ENCODE measurements at regions not wholly inside any gene's neighbourhood (a gene's known extent, or its start where the extent isn't known, plus 50 kb on each side); places are given as distances from the start of the nearest gene placed in this dataset.

GRCh38 chr12:74719447-74719846 is 181.8 kb downstream of the ATXN7L3B start:
- no peaks in the 10 kb centered on the region for H3K9me3 ChIP-seq (ENCODE audit: control insufficient read depth, low read length)
- DNase-seq (no peak), ATAC-seq (ENCODE audit: low FRiP score) (no peak)
- no peaks in the 10 kb centered on the region for H3K36me3 ChIP-seq (ENCODE audit: control insufficient read depth in 1 of 2, insufficient read depth in 2 of 2, low read length in 1 of 2)
- H3K27me3 ChIP-seq (ENCODE audit: control insufficient read depth in 1 of 2, insufficient read depth in 2 of 2, low read length in 1 of 2): no peaks in the 10 kb centered on the region
- no peak overlapping the region for H3K4me3 ChIP-seq (ENCODE audit: low read length in 2 of 2)
- H3K4me1 ChIP-seq (ENCODE audit: control insufficient read depth in 1 of 2, insufficient read depth in 2 of 2, low read length in 2 of 2): no peaks in the 10 kb centered on the region
- intact Hi-C loops (cut with DNase I): no loop called here
- WGBS, 2 donors: 66 to 75% methylated on average over 2 of the region's 2 CpGs
- H3K27ac ChIP-seq (ENCODE audit: low read depth in 1 of 2, low read length in 2 of 2): no peak overlapping the region

DNA sequence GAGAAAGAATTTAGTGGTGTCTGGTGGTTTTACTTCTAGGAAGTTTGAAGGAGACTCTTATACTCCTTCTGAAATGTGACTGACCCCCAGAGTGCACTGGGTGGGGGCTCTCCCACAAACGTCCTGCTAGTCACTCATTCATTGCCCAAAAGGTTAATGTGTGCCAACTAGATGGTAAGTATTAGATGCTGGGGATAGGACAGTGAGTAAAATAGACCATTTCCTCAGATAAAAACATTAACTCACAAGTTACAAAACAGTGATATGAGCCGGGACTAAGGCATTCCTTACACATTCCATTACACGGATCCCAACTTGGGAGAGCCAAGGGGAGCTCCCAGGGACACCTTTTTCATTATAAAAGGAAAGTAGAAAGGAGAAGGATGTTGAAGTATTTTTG is 185.1 kb downstream of the ATXN7L3B start:
- no peak overlapping the region for H3K27ac ChIP-seq (ENCODE audit: low read depth in 1 of 2, low read length in 2 of 2)
- ATAC-seq (ENCODE audit: low FRiP score) (no peak), DNase-seq (no peak)
- whole genome bisulfite sequencing, 2 donors: 14% methylated on average over 3 of the region's 3 CpGs
- H3K4me3 ChIP-seq (ENCODE audit: low read length in 2 of 2): no peak overlapping the region
- no peaks in the 10 kb centered on the region for H3K4me1 ChIP-seq (ENCODE audit: control insufficient read depth in 1 of 2, insufficient read depth in 2 of 2, low read length in 2 of 2)
- no peaks in the 10 kb centered on the region for H3K36me3 ChIP-seq (ENCODE audit: control insufficient read depth in 1 of 2, insufficient read depth in 2 of 2, low read length in 1 of 2)
- H3K9me3 ChIP-seq (ENCODE audit: control insufficient read depth, low read length): no peaks in the 10 kb centered on the region
- H3K27me3 ChIP-seq (ENCODE audit: control insufficient read depth in 1 of 2, insufficient read depth in 2 of 2, low read length in 1 of 2): no peaks in the 10 kb centered on the region
- intact Hi-C loops (cut with DNase I): no loop called here

- no peaks in the 10 kb centered on the region for H3K4me1 ChIP-seq (ENCODE audit: control insufficient read depth in 1 of 2, insufficient read depth in 2 of 2, low read length in 2 of 2)
- DNase-seq (no peak), ATAC-seq (ENCODE audit: low FRiP score) (no peak)
- no peak overlapping the region for H3K27ac ChIP-seq (ENCODE audit: low read depth in 1 of 2, low read length in 2 of 2)
- no peak overlapping the region for H3K4me3 ChIP-seq (ENCODE audit: low read length in 2 of 2)
- no peaks in the 10 kb centered on the region for H3K27me3 ChIP-seq (ENCODE audit: control insufficient read depth in 1 of 2, insufficient read depth in 2 of 2, low read length in 1 of 2)
- WGBS, 2 donors: 0 to 13% methylated on average over 1 of the region's 1 CpG
- no peaks in the 10 kb centered on the region for H3K9me3 ChIP-seq (ENCODE audit: control insufficient read depth, low read length)
- no peaks in the 10 kb centered on the region for H3K36me3 ChIP-seq (ENCODE audit: control insufficient read depth in 1 of 2, insufficient read depth in 2 of 2, low read length in 1 of 2)
- intact Hi-C loops (cut with DNase I): no loop called here
Observed at GRCh38 chr12:74725154-74725553, 187.5 kb downstream of the ATXN7L3B start.

- no peaks in the 10 kb centered on the region for H3K4me1 ChIP-seq (ENCODE audit: control insufficient read depth in 1 of 2, insufficient read depth in 2 of 2, low read length in 2 of 2)
- no peak overlapping the region for H3K27ac ChIP-seq (ENCODE audit: low read depth in 1 of 2, low read length in 2 of 2)
- H3K27me3 ChIP-seq (ENCODE audit: control insufficient read depth in 1 of 2, insufficient read depth in 2 of 2, low read length in 1 of 2): no peaks in the 10 kb centered on the region
- H3K36me3 ChIP-seq (ENCODE audit: control insufficient read depth in 1 of 2, insufficient read depth in 2 of 2, low read length in 1 of 2): no peaks in the 10 kb centered on the region
- H3K9me3 ChIP-seq (ENCODE audit: control insufficient read depth, low read length): no peaks in the 10 kb centered on the region
- intact Hi-C loops (cut with DNase I): no loop called here
- H3K4me3 ChIP-seq (ENCODE audit: low read length in 2 of 2): no peak overlapping the region
- DNase-seq (no peak), ATAC-seq (ENCODE audit: low FRiP score) (no peak)
Observed at GRCh38 chr12:74728006-74728405, 190.4 kb downstream of the ATXN7L3B start.

GRCh38 chr12:74732164-74732784 is 194.6 kb downstream of the ATXN7L3B start:
- DNase-seq (no peak), ATAC-seq (ENCODE audit: low FRiP score) (no peak)
- no peaks in the 10 kb centered on the region for H3K27me3 ChIP-seq (ENCODE audit: control insufficient read depth in 1 of 2, insufficient read depth in 2 of 2, low read length in 1 of 2)
- intact Hi-C loops (cut with DNase I): no loop called here
- H3K4me1 ChIP-seq (ENCODE audit: control insufficient read depth in 1 of 2, insufficient read depth in 2 of 2, low read length in 2 of 2): no peaks in the 10 kb centered on the region
- no peaks in the 10 kb centered on the region for H3K36me3 ChIP-seq (ENCODE audit: control insufficient read depth in 1 of 2, insufficient read depth in 2 of 2, low read length in 1 of 2)
- no peak overlapping the region for H3K27ac ChIP-seq (ENCODE audit: low read depth in 1 of 2, low read length in 2 of 2)
- H3K4me3 ChIP-seq (ENCODE audit: low read length in 2 of 2): no peak overlapping the region
- WGBS, 2 donors: 47 to 49% methylated on average over 5 of the region's 5 CpGs
- H3K9me3 ChIP-seq (ENCODE audit: control insufficient read depth, low read length): no peaks in the 10 kb centered on the region

GRCh38 chr12:74732826-74733225 is 195.2 kb downstream of the ATXN7L3B start:
- WGBS, 2 donors: 18 to 23% methylated on average over 5 of the region's 5 CpGs
- H3K4me3 ChIP-seq (ENCODE audit: low read length in 2 of 2): no peak overlapping the region

GRCh38 chr12:74741112-74741511 is 203.5 kb downstream of the ATXN7L3B start:
- Histone ChIP-seq H3K4me3 (ENCODE audit: low read length in 2 of 2) (no peak overlapping the region), H3K27me3 (ENCODE audit: control insufficient read depth in 1 of 2, insufficient read depth in 2 of 2, low read length in 1 of 2) (no peaks in the 10 kb centered on the region), H3K27ac (ENCODE audit: low read depth in 1 of 2, low read length in 2 of 2) (no peak overlapping the region), H3K36me3 (ENCODE audit: control insufficient read depth in 1 of 2, insufficient read depth in 2 of 2, low read length in 1 of 2) (no peaks in the 10 kb centered on the region), H3K9me3 (ENCODE audit: control insufficient read depth, low read length) (no peaks in the 10 kb centered on the region), H3K4me1 (ENCODE audit: control insufficient read depth in 1 of 2, insufficient read depth in 2 of 2, low read length in 2 of 2) (no peaks in the 10 kb centered on the region)
- DNase-seq: no peak
- 57 to 75% methylated on average over 4 of the region's 4 CpGs for WGBS, 2 donors
- intact Hi-C loops (cut with DNase I): no loop called here
- ATAC-seq (ENCODE audit: low FRiP score): no peak

More at GRCh38 chr12:74732826-74733225, 195.2 kb downstream of the ATXN7L3B start:
- DNase-seq (no peak), ATAC-seq (ENCODE audit: low FRiP score) (no peak)
- no peaks in the 10 kb centered on the region for H3K4me1 ChIP-seq (ENCODE audit: control insufficient read depth in 1 of 2, insufficient read depth in 2 of 2, low read length in 2 of 2)
- H3K36me3 ChIP-seq (ENCODE audit: control insufficient read depth in 1 of 2, insufficient read depth in 2 of 2, low read length in 1 of 2): no peaks in the 10 kb centered on the region
- H3K9me3 ChIP-seq (ENCODE audit: control insufficient read depth, low read length): no peaks in the 10 kb centered on the region
- intact Hi-C loops (cut with DNase I): no loop called here
- H3K27me3 ChIP-seq (ENCODE audit: control insufficient read depth in 1 of 2, insufficient read depth in 2 of 2, low read length in 1 of 2): no peaks in the 10 kb centered on the region
- no peak overlapping the region for H3K27ac ChIP-seq (ENCODE audit: low read depth in 1 of 2, low read length in 2 of 2)

GRCh38 chr12:74747305-74747704 is 209.7 kb downstream of the ATXN7L3B start:
- Histone ChIP-seq H3K4me1 (ENCODE audit: control insufficient read depth in 1 of 2, insufficient read depth in 2 of 2, low read length in 2 of 2) (no peaks in the 10 kb centered on the region), H3K27ac (ENCODE audit: low read depth in 1 of 2, low read length in 2 of 2) (no peak overlapping the region), H3K27me3 (ENCODE audit: control insufficient read depth in 1 of 2, insufficient read depth in 2 of 2, low read length in 1 of 2) (no peaks in the 10 kb centered on the region), H3K36me3 (ENCODE audit: control insufficient read depth in 1 of 2, insufficient read depth in 2 of 2, low read length in 1 of 2) (no peaks in the 10 kb centered on the region), H3K9me3 (ENCODE audit: control insufficient read depth, low read length) (no peaks in the 10 kb centered on the region), H3K4me3 (ENCODE audit: low read length in 2 of 2) (no peak overlapping the region)
- DNase-seq (no peak), ATAC-seq (ENCODE audit: low FRiP score) (no peak)
- intact Hi-C loops (cut with DNase I): no loop called here

- H3K27ac ChIP-seq (ENCODE audit: low read depth in 1 of 2, low read length in 2 of 2): no peak overlapping the region
- no peaks in the 10 kb centered on the region for H3K4me1 ChIP-seq (ENCODE audit: control insufficient read depth in 1 of 2, insufficient read depth in 2 of 2, low read length in 2 of 2)
- no peaks in the 10 kb centered on the region for H3K36me3 ChIP-seq (ENCODE audit: control insufficient read depth in 1 of 2, insufficient read depth in 2 of 2, low read length in 1 of 2)
- DNase-seq: no peak
- WGBS, 2 donors: 79 to 97% methylated on average over 1 of the region's 1 CpG
- H3K27me3 ChIP-seq (ENCODE audit: control insufficient read depth in 1 of 2, insufficient read depth in 2 of 2, low read length in 1 of 2): no peaks in the 10 kb centered on the region
- intact Hi-C loops (cut with DNase I): no loop called here
- no peak overlapping the region for H3K4me3 ChIP-seq (ENCODE audit: low read length in 2 of 2)
- no peaks in the 10 kb centered on the region for H3K9me3 ChIP-seq (ENCODE audit: control insufficient read depth, low read length)
- ATAC-seq (ENCODE audit: low FRiP score): no peak
Observed at GRCh38 chr12:74751441-74751840, 213.8 kb downstream of the ATXN7L3B start.

All from aorta (tissue), 5 donors.